C1 segment of cervical spinal cord (tissue), 14 donors: ENCODE measurements at regions not wholly inside any gene's neighbourhood (a gene's known extent, or its start where the extent isn't known, plus 50 kb on each side); places are given as distances from the start of the nearest gene placed in this dataset.
"Not testable (repeated sequence)": the region's sequence is repeated elsewhere in the genome, so short reads cannot be mapped to it uniquely, and the experiment has no call there.

Experiments used
- DNase-seq, 14 donors: peaks; one replicate each; lab custom pipeline; 2025; lab: John Stamatoyannopoulos, UW

GRCh38 chr9:99626426-99626825, 195.3 kb upstream of the NR4A3 start:
- no peak for DNase-seq

- DNase-seq, result no peak
Measured at GRCh38 chr9:99628285-99628684, 193.4 kb upstream of the NR4A3 start.

- DNase-seq, result no peak
Measured at GRCh38 chr9:99628849-99629620, 192.7 kb upstream of the NR4A3 start.

GRCh38 chr9:99632349-99633038, 189.2 kb upstream of the NR4A3 start:
- no peak for DNase-seq

- DNase-seq, result no peak
Measured at GRCh38 chr9:99633265-99633664, 188.4 kb upstream of the NR4A3 start.

- DNase-seq, result no peak
Measured at GRCh38 chr9:99634186-99634585, 187.5 kb upstream of the NR4A3 start.

- no peak for DNase-seq
Measured at GRCh38 chr9:99635032-99635431, 186.7 kb upstream of the NR4A3 start.

GRCh38 chr9:99637641-99638040, 184.0 kb upstream of the NR4A3 start:
- DNase-seq, result no peak

- no peak for DNase-seq
Measured at GRCh38 chr9:99638971-99639370, 182.7 kb upstream of the NR4A3 start.

GRCh38 chr9:99647604-99648003, 174.1 kb upstream of the NR4A3 start:
- no peak for DNase-seq

- DNase-seq, result no peak
Measured at GRCh38 chr9:99650187-99650874, 171.4 kb upstream of the NR4A3 start.

GRCh38 chr9:99660191-99660636, 161.5 kb upstream of the NR4A3 start:
- peak in 7 of 14 donors; percentile 2 to 57 (median 13) for DNase-seq

GRCh38 chr9:99663297-99663696, 158.4 kb upstream of the NR4A3 start:
- no peak for DNase-seq

GRCh38 chr9:99663856-99664255, 157.8 kb upstream of the NR4A3 start:
- no peak for DNase-seq

- DNase-seq, result no peak
Measured at GRCh38 chr9:99666571-99666970, 155.1 kb upstream of the NR4A3 start.

- not testable (repeated sequence) for DNase-seq
Measured at GRCh38 chr9:99670886-99671285, 150.8 kb upstream of the NR4A3 start.

GRCh38 chr9:99677281-99677680, 144.4 kb upstream of the NR4A3 start:
- no peak for DNase-seq

- no peak for DNase-seq
Measured at GRCh38 chr9:99678566-99678965, 143.1 kb upstream of the NR4A3 start.

GRCh38 chr9:99680191-99680590, 141.5 kb upstream of the NR4A3 start:
- no peak for DNase-seq

- DNase-seq, result no peak
Measured at GRCh38 chr9:99681113-99681512, 140.6 kb upstream of the NR4A3 start.

- DNase-seq, result no peak
Measured at GRCh38 chr9:99682378-99682777, 139.3 kb upstream of the NR4A3 start.

GRCh38 chr9:99682870-99683269, 138.8 kb upstream of the NR4A3 start:
- DNase-seq, result no peak
